ENCODE measurements at regions not wholly inside any gene's neighbourhood (a gene's known extent, or its start where the extent isn't known, plus 50 kb on each side); places are given as distances from the start of the nearest gene placed in this dataset.

GRCh38 chr2:185934232-185934631, 195.6 kb downstream of the FSIP2 start:
- DNase-seq = no peak
- 78 to 80% methylated on average over 2 of the region's 2 CpGs for WGBS, 2 donors
- H3K36me3 ChIP-seq (ENCODE audit: low read depth, missing control alignments) = no peaks in the 10 kb centered on the region

GRCh38 chr2:185939858-185940257, 201.3 kb downstream of the FSIP2 start:
- intact Hi-C loops (cut with DNase I; ENCODE audit: low total_unique reads) = no loop called here
- Histone ChIP-seq H3K4me1 (no peaks in the 10 kb centered on the region), H3K9me3 (no peaks in the 10 kb centered on the region), H3K4me3 (no peak overlapping the region), H3K27me3 (no peaks in the 10 kb centered on the region), H3K36me3 (ENCODE audit: low read depth, missing control alignments) (no peaks in the 10 kb centered on the region), H3K27ac (no peak overlapping the region)
- no peak for TF ChIP-seq POLR2A (IDR thresholded peaks at IDR 0.05)
- TF ChIP-seq, protein P1, sequence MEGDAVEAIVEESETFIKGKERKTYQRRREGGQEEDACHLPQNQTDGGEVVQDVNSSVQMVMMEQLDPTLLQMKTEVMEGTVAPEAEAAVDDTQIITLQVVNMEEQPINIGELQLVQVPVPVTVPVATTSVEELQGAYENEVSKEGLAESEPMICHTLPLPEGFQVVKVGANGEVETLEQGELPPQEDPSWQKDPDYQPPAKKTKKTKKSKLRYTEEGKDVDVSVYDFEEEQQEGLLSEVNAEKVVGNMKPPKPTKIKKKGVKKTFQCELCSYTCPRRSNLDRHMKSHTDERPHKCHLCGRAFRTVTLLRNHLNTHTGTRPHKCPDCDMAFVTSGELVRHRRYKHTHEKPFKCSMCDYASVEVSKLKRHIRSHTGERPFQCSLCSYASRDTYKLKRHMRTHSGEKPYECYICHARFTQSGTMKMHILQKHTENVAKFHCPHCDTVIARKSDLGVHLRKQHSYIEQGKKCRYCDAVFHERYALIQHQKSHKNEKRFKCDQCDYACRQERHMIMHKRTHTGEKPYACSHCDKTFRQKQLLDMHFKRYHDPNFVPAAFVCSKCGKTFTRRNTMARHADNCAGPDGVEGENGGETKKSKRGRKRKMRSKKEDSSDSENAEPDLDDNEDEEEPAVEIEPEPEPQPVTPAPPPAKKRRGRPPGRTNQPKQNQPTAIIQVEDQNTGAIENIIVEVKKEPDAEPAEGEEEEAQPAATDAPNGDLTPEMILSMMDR (IDR thresholded peaks at IDR 0.05) = no peak
- DNase-seq = no peak

More at GRCh38 chr2:185934232-185934631, 195.6 kb downstream of the FSIP2 start:
- H3K27ac ChIP-seq = no peak overlapping the region
- H3K4me3 ChIP-seq = no peak overlapping the region
- TF ChIP-seq, protein P1 (IDR thresholded peaks at IDR 0.05) = no peak
- TF ChIP-seq POLR2A (IDR thresholded peaks at IDR 0.05) = no peak
- no peaks in the 10 kb centered on the region for H3K27me3 ChIP-seq
- H3K4me1 ChIP-seq = no peaks in the 10 kb centered on the region
- intact Hi-C loops (cut with DNase I; ENCODE audit: low total_unique reads) = no loop called here
- H3K9me3 ChIP-seq = no peaks in the 10 kb centered on the region

- intact Hi-C loops (cut with DNase I; ENCODE audit: low total_unique reads) = no loop called here
- H3K36me3 ChIP-seq (ENCODE audit: low read depth, missing control alignments) = no peaks in the 10 kb centered on the region
- no peak for DNase-seq
- H3K27ac ChIP-seq = no peak overlapping the region
- TF ChIP-seq POLR2A (IDR thresholded peaks at IDR 0.05) = no peak
- TF ChIP-seq, protein P1 (IDR thresholded peaks at IDR 0.05) = no peak
- WGBS, 2 donors = 82 to 91% methylated on average over 4 of the region's 4 CpGs
- no peaks in the 10 kb centered on the region for H3K4me1 ChIP-seq
- no peaks in the 10 kb centered on the region for H3K27me3 ChIP-seq
- no peak overlapping the region for H3K4me3 ChIP-seq
- H3K9me3 ChIP-seq = no peaks in the 10 kb centered on the region
Measured at GRCh38 chr2:185942855-185943254, 204.3 kb downstream of the FSIP2 start.

DNA sequence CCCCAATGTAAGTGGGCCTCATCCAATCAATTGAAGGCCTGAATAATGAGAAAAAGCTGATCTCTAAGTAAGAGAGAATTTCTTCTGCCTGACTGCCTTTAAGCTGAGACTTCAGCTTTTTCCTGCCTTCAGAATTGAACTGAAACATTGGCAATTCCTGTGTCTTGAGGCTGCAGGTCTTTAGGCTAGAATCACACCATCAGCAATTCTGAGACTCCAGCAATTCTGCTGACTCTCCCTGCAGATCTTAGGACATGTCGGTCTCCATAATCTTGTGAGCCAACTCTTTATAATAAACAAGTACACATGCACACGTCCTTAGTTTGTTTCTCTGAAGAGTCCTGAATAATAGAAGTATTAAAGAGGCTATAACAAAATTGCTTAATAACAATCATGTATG, 209.1 kb downstream of the FSIP2 start:
- no peaks in the 10 kb centered on the region for H3K9me3 ChIP-seq
- no peak for DNase-seq
- no peak overlapping the region for H3K4me3 ChIP-seq
- intact Hi-C loops (cut with DNase I; ENCODE audit: low total_unique reads) = no loop called here
- H3K36me3 ChIP-seq (ENCODE audit: low read depth, missing control alignments) = no peaks in the 10 kb centered on the region
- no peaks in the 10 kb centered on the region for H3K27me3 ChIP-seq
- WGBS, 2 donors = 87% methylated on average over 2 of the region's 2 CpGs
- H3K4me1 ChIP-seq = no peaks in the 10 kb centered on the region
- TF ChIP-seq, protein P1 (IDR thresholded peaks at IDR 0.05) = no peak
- no peak for TF ChIP-seq POLR2A (IDR thresholded peaks at IDR 0.05)
- H3K27ac ChIP-seq = no peak overlapping the region

- H3K27ac ChIP-seq = no peak overlapping the region
- no peaks in the 10 kb centered on the region for H3K27me3 ChIP-seq
- H3K4me3 ChIP-seq = no peak overlapping the region
- WGBS, 2 donors = 95 to 98% methylated on average over 3 of the region's 3 CpGs
- intact Hi-C loops (cut with DNase I; ENCODE audit: low total_unique reads) = no loop called here
- no peak for DNase-seq
- H3K4me1 ChIP-seq = no peaks in the 10 kb centered on the region
- TF ChIP-seq, protein P1 (IDR thresholded peaks at IDR 0.05) = no peak
- no peak for TF ChIP-seq POLR2A (IDR thresholded peaks at IDR 0.05)
- H3K9me3 ChIP-seq = no peaks in the 10 kb centered on the region
- H3K36me3 ChIP-seq (ENCODE audit: low read depth, missing control alignments) = no peaks in the 10 kb centered on the region
Measured at GRCh38 chr2:185952100-185952499, 213.5 kb downstream of the FSIP2 start.
